ENCODE measurements at regions not wholly inside any gene's neighbourhood (a gene's known extent, or its start where the extent isn't known, plus 50 kb on each side); places are given as distances from the start of the nearest gene placed in this dataset.

GRCh38 chr1:70812442-70813109 is 235.0 kb downstream of the PTGER3 start:
- TF ChIP-seq, protein P1, sequence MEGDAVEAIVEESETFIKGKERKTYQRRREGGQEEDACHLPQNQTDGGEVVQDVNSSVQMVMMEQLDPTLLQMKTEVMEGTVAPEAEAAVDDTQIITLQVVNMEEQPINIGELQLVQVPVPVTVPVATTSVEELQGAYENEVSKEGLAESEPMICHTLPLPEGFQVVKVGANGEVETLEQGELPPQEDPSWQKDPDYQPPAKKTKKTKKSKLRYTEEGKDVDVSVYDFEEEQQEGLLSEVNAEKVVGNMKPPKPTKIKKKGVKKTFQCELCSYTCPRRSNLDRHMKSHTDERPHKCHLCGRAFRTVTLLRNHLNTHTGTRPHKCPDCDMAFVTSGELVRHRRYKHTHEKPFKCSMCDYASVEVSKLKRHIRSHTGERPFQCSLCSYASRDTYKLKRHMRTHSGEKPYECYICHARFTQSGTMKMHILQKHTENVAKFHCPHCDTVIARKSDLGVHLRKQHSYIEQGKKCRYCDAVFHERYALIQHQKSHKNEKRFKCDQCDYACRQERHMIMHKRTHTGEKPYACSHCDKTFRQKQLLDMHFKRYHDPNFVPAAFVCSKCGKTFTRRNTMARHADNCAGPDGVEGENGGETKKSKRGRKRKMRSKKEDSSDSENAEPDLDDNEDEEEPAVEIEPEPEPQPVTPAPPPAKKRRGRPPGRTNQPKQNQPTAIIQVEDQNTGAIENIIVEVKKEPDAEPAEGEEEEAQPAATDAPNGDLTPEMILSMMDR (IDR thresholded peaks at IDR 0.05): no peak
- no peak for TF ChIP-seq POLR2A (IDR thresholded peaks at IDR 0.05)
